Fibroblast of lung (primary cell): ENCODE measurements at regions not wholly inside any gene's neighbourhood (a gene's known extent, or its start where the extent isn't known, plus 50 kb on each side); places are given as distances from the start of the nearest gene placed in this dataset.

Source experiments
- DNase-seq, 2 donors: peaks; one replicate each; pipeline versions ENCODE4 v3.0.0 to v3.0.0-alpha.2; 2010; ENCODE audit warnings: low read depth in 2 of 2
- H2AFZ ChIP-seq: 2 replicates; pipeline ENCODE4 v1.5.1; 2012; ENCODE audit warnings: low read length, control low read depth, inconsistent platforms
- H3K27ac ChIP-seq: 2 replicates; pipeline ENCODE4 v1.5.1; 2011; ENCODE audit warnings: low read length, control low read depth; ENCODE audit not compliant: insufficient read depth
- H3K27me3 ChIP-seq: 2 replicates; pipeline ENCODE4 v1.5.1; 2011; ENCODE audit warnings: mild to moderate bottlenecking, low read length; ENCODE audit not compliant: control insufficient read depth, insufficient read depth
- H3K36me3 ChIP-seq: 2 replicates; pipeline ENCODE4 v1.5.1; 2011; ENCODE audit warnings: low read length; ENCODE audit not compliant: control insufficient read depth, insufficient read depth
- H3K4me1 ChIP-seq: 2 replicates; pipeline ENCODE4 v1.5.1; 2011; ENCODE audit warnings: low read length; ENCODE audit not compliant: control insufficient read depth, insufficient read depth; ENCODE audit errors: extremely low read depth
- H3K4me2 ChIP-seq: 2 replicates; pipeline ENCODE4 v1.5.1; 2011; ENCODE audit warnings: low read length, control low read depth; ENCODE audit not compliant: insufficient read depth; ENCODE audit errors: extremely low read depth
- H3K4me3 ChIP-seq, 4 experiments: fragments of 200-600 bp in 1 of 4; sonication (generic) in 1 of 4; replicated peaks in 1 of 4; 2 replicates each; pipeline ENCODE4 v1.5.1; 2011 to 2016; ENCODE audit warnings: low read length in 4 of 4, low read depth in 3 of 4, mild to moderate bottlenecking in 3 of 4, control low read depth in 2 of 4, inconsistent platforms in 1 of 4, mixed read lengths in 1 of 4; ENCODE audit not compliant: insufficient read depth in 1 of 4; ENCODE audit errors: control extremely low read depth in 1 of 4
- H3K79me2 ChIP-seq: 2 replicates; pipeline ENCODE4 v1.5.1; 2012; ENCODE audit warnings: mild to moderate bottlenecking, low read length, inconsistent platforms; ENCODE audit not compliant: control insufficient read depth, insufficient read depth
- H3K9ac ChIP-seq: 2 replicates; pipeline ENCODE4 v1.5.1; 2011; ENCODE audit warnings: mild to moderate bottlenecking, low read length, control low read depth; ENCODE audit not compliant: insufficient read depth
- H3K9me3 ChIP-seq: 2 replicates; pipeline ENCODE4 v1.5.1; 2012; ENCODE audit warnings: low read depth, low read length; ENCODE audit not compliant: control insufficient read depth, insufficient read depth
- H4K20me1 ChIP-seq: 2 replicates; pipeline ENCODE4 v1.5.1; 2011; ENCODE audit warnings: low read length; ENCODE audit not compliant: control insufficient read depth, insufficient read depth; ENCODE audit errors: extremely low read depth
- EZH2 ChIP-seq: IDR thresholded peaks from 2 replicates; pipeline ENCODE4 v1.5.1; 2012; ENCODE audit warnings: low read length, control low read depth, mild to moderate bottlenecking; ENCODE audit errors: missing control alignments
- TF ChIP-seq, protein P1 (sequence below), 2 donors: IDR thresholded peaks in 1 of 2; conservative IDR thresholded peaks in 1 of 2; 1 replicate in 1 of 2; 2 replicates in 1 of 2; pipeline ENCODE4 v1.5.1; 2011 to 2012; ENCODE audit warnings: low read length in 2 of 2, control low read depth in 1 of 2, inconsistent platforms in 1 of 2, low read depth in 1 of 2, mild to moderate bottlenecking in 1 of 2

DNA sequence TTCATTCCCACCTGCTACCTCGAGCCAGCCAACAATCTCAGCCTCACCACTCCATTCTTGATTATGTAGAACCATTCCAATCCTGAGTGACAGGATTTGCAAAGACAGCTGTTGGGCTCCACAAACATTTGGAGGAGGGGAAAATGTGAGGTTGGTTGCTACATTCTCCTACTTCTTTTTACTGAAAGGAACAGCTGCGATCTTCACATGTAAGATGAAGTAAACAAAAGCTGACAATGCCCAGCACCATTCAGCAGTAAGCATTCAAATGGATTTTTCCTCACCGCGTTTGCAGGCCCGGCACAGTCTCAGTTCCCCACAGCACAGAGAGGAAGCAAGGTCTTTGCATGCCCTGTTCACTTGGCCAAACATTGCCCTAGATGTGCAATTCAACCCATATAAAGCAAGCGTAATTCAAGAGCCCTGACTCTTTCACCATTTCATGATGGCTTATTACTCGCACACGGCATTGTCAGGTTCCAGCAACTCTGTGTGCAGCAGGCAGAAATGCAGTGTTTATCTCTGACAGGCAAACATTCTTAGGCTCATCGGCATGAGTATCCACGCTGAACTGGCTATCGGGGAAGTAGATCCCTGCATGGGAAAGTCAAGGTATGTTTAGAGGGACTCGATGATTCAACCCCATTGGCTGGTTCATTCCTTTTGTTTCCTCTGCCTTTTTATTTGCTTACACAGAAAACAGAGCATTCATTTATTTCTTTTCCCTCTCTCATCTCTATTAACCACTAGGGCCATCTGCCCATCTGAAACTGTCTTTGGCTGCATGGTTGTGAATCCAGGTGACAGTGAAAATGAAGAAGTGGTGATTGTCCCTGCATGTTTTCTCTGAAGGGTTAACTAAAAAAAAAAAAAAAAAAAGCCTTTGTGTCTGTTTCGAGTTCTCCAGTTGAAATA is 236.1 kb upstream of the PLEKHG7 start:
- DNase-seq = peak; percentile 24 to 52
- Histone ChIP-seq H3K4me1 (no peaks in the 10 kb centered on the region), H3K79me2 (no peaks in the 10 kb centered on the region), H3K4me3 (no peak overlapping the region), H2AFZ (peak overlapping the region; percentile 7), H3K27me3 (no peaks in the 10 kb centered on the region), H3K27ac (no peak overlapping the region), H3K4me2 (no peak overlapping the region), H3K9me3 (no peaks in the 10 kb centered on the region), H3K36me3 (no peaks in the 10 kb centered on the region), H4K20me1 (no peaks in the 10 kb centered on the region), H3K9ac (no peak overlapping the region)
- TF ChIP-seq, protein P1, sequence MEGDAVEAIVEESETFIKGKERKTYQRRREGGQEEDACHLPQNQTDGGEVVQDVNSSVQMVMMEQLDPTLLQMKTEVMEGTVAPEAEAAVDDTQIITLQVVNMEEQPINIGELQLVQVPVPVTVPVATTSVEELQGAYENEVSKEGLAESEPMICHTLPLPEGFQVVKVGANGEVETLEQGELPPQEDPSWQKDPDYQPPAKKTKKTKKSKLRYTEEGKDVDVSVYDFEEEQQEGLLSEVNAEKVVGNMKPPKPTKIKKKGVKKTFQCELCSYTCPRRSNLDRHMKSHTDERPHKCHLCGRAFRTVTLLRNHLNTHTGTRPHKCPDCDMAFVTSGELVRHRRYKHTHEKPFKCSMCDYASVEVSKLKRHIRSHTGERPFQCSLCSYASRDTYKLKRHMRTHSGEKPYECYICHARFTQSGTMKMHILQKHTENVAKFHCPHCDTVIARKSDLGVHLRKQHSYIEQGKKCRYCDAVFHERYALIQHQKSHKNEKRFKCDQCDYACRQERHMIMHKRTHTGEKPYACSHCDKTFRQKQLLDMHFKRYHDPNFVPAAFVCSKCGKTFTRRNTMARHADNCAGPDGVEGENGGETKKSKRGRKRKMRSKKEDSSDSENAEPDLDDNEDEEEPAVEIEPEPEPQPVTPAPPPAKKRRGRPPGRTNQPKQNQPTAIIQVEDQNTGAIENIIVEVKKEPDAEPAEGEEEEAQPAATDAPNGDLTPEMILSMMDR (conservative IDR thresholded peaks at IDR 0.05 in 1 of 2, IDR thresholded peaks at IDR 0.05 in 1 of 2; ENCODE audit: low read depth in 1 of 2, low read length in 2 of 2) = no peak
- TF ChIP-seq EZH2 = no peak

DNA sequence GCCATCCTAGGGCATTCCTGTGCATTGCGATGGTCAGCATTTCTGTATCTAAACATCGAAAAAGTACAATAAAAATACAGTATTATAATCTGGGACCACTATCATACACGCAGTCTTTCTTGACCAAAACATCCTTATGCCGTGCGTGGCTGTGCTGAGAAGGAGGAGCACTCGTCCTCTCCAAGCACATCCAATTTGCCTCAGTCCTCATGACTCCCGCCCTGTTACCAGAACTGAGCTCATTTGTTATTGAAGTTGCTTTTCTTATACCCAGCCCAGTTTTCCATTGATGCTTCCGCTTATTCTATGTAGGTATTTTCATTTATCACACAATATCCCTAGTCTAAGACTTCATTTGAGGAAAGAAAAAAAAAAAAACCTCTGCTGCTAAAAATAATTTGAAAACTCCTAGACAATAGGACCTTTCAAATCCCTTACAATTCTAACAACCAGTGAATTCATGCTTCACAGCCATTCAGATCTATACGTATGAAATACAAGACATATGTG is 236.9 kb upstream of the PLEKHG7 start:
- H3K27ac ChIP-seq = no peak overlapping the region
- no peaks in the 10 kb centered on the region for H4K20me1 ChIP-seq
- H2AFZ ChIP-seq = no peak overlapping the region

DNA sequence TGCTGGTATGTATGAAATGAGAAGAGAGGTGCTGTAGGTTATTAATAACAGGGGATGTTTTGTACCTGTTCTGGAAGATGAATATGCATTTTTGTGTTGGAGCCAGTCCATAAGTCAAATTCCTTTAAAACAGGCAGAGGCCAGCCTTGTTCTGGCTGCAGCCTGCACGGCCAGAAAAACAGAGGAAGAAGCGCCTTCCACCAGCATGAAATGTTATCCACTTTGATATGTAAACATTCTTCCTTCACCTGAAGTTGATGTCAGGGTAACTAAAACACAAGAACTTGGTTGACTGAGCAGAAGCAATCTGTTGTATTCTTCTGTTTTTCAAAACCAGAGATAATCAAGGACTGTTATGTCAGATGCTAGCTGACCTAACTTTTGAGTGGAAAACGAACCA is 237.9 kb upstream of the PLEKHG7 start:
- no peaks in the 10 kb centered on the region for H3K9me3 ChIP-seq
- no peaks in the 10 kb centered on the region for H4K20me1 ChIP-seq
- H3K9ac ChIP-seq = no peak overlapping the region
- no peak for DNase-seq
- no peak overlapping the region for H3K27ac ChIP-seq
- no peaks in the 10 kb centered on the region for H3K4me1 ChIP-seq
- H2AFZ ChIP-seq = no peak overlapping the region
- no peaks in the 10 kb centered on the region for H3K36me3 ChIP-seq
- no peaks in the 10 kb centered on the region for H3K27me3 ChIP-seq
- H3K4me3 ChIP-seq = no peak overlapping the region
- H3K79me2 ChIP-seq = no peaks in the 10 kb centered on the region
- no peak for TF ChIP-seq EZH2
- TF ChIP-seq, protein P1 (conservative IDR thresholded peaks at IDR 0.05 in 1 of 2, IDR thresholded peaks at IDR 0.05 in 1 of 2; ENCODE audit: low read depth in 1 of 2, low read length in 2 of 2) = no peak
- H3K4me2 ChIP-seq = no peak overlapping the region

More for the DNA sequence above, 236.9 kb upstream of the PLEKHG7 start:
- no peaks in the 10 kb centered on the region for H3K79me2 ChIP-seq
- DNase-seq = no peak
- H3K4me3 ChIP-seq = no peak overlapping the region
- no peak overlapping the region for H3K9ac ChIP-seq
- H3K4me1 ChIP-seq = no peaks in the 10 kb centered on the region
- no peak overlapping the region for H3K4me2 ChIP-seq
- H3K9me3 ChIP-seq = no peaks in the 10 kb centered on the region
- H3K36me3 ChIP-seq = no peaks in the 10 kb centered on the region
- no peak for TF ChIP-seq EZH2
- TF ChIP-seq, protein P1 (conservative IDR thresholded peaks at IDR 0.05 in 1 of 2, IDR thresholded peaks at IDR 0.05 in 1 of 2; ENCODE audit: low read depth in 1 of 2, low read length in 2 of 2) = no peak
- no peaks in the 10 kb centered on the region for H3K27me3 ChIP-seq
